Cerebellar cortex (tissue), 1 donor: ENCODE measurements at regions not wholly inside any gene's neighbourhood (a gene's known extent, or its start where the extent isn't known, plus 50 kb on each side); places are given as distances from the start of the nearest gene placed in this dataset.
"Not testable (repeated sequence)": the region's sequence is repeated elsewhere in the genome, so short reads cannot be mapped to it uniquely, and the experiment has no call there.

Experiments used
- DNase-seq: peaks from one replicate; pipeline ENCODE4 v3.0.0-alpha.2; 2015; ENCODE audit warnings: low spot score

- DNase-seq = no peak
These were observed 177.4 kb upstream of the RNPC3 start for GRCh38 chr1:103348136-103348535.

GRCh38 chr1:103344930-103345329 is 180.6 kb upstream of the RNPC3 start:
- DNase-seq = no peak

GRCh38 chr1:103341377-103341880 is 184.1 kb upstream of the RNPC3 start:
- no peak for DNase-seq

DNA sequence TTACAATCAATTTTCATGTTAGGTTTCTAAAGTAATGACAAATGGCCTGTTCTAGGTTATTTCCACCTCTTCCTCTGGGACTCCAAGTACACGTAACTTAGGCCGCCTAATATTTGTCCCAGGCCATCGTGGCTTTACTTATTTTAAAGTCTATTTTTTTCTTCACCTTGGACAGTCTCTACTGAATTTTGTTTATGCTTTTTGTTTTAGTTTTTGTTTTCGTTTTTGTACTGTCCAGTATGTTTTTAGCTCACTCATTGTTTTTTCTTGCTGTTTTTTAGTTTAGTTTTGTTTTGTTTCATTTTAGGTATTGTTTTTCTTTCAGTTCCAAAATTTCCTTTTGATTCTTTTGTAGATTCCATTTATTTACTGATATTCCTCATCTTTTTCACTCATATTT is 187.7 kb upstream of the RNPC3 start:
- DNase-seq = no peak

GRCh38 chr1:103336408-103336807 is 189.1 kb upstream of the RNPC3 start:
- peak; percentile 14 for DNase-seq

GRCh38 chr1:103333141-103333540 is 192.4 kb upstream of the RNPC3 start:
- no peak for DNase-seq

GRCh38 chr1:103327054-103327719 is 198.3 kb upstream of the RNPC3 start:
- DNase-seq = no peak

DNA sequence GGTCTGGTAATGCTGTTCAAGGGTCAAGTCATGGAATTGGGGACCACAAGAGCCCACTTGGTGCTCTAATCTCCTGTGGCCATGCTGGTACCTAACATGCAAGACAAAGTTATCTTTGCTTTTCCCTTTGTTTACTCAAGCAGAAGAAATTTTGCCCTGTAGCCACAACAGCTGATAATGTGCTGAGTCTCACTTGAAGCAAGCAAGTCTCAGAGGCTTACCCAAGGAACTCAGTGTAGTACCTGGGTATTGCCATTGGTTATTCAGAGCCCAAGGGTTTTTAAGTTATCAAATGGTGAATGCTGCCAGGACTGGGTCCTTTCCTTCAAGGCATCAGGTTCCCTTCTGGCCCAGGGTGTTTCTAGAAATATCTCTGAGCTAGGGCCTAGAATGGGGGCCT is 198.9 kb upstream of the RNPC3 start:
- no peak for DNase-seq

GRCh38 chr1:103309786-103310185 is 201.5 kb upstream of the COL11A1 start:
- DNase-seq = no peak

DNA sequence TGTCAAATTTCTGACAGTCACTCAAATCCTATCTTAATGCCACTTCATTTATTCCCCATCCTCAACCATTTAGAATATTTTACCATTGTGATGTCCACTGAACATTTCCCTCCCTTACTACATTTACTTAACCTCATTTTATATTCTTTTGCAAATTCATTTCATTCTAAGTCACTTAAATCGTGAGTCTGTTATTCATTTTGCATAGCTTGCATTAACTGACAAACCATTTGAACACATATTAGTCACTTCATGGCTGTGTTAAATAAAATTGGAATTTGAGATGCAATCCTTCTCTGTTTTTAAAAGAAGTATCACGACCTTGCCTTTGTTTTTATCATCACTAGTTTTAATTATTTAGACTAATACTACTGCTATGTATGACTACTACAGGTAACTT is 199.4 kb upstream of the COL11A1 start:
- DNase-seq = no peak

GRCh38 chr1:103283841-103284669 is 175.7 kb upstream of the COL11A1 start:
- DNase-seq = peak; percentile 28

DNA sequence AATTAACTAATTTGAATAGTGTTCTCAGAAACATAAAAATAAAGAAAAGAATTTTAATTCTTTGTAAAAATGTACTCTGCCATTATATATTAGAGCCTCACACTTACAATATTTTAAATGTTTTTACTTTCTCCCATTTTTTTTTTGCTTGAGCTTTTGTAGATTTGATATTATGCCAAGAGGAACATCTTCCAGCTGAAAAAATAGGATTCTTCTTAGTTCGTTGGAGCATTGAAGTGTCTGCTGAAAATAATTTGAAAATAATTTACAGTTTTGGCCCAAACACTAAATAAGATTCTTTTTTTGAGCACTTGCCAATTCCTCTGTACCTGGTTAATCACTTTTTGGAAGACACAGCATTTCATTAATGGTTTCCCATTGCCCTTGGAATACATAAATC is 175.0 kb upstream of the COL11A1 start:
- DNase-seq = no peak

- DNase-seq = peak; percentile 75
These were observed 167.4 kb upstream of the COL11A1 start for GRCh38 chr1:103275725-103276124.

GRCh38 chr1:103274886-103275285 is 166.6 kb upstream of the COL11A1 start:
- peak; percentile 27 for DNase-seq

GRCh38 chr1:103273106-103273505 is 164.8 kb upstream of the COL11A1 start:
- DNase-seq = no peak

DNA sequence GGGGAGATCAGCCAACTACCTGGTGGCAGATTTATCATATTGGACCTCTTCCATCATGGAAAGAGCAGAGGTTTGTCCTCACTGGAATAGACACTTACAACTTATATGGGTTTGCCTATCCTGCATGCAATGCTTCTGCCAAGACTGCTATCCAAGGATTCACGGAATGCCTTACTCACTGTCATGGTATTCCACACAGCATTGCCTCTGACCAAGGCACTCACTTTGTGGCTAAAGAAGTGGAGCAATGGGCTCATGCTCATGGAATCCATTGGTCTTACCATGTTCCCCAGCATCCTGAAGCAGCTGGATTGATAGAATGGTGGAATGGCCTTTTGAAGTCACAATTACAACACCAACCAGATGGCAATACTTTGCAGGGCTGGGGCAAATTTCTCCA is 163.1 kb upstream of the COL11A1 start:
- not testable (repeated sequence) for DNase-seq

GRCh38 chr1:103267893-103268292 is 159.6 kb upstream of the COL11A1 start:
- DNase-seq = peak; percentile 43

GRCh38 chr1:103267266-103267665 is 158.9 kb upstream of the COL11A1 start:
- DNase-seq = no peak

DNA sequence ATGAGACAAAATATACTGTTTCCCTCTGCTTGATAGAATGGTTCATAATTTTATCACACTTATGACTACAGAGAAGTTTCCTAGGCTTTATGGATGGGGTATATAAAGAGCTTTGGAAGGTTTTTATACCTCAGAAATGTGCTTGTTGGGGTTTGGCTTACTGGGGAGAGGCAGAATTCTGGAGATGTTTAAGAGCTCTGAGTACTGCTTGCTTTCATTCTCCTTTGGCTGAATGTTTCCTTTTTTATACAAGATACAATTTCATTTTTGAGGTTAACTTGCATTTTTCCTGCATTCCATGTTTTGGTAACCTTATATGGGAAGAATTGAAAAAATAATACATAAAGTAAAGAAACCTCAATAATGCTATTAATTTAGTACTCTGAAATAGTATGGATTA is 157.7 kb upstream of the COL11A1 start:
- DNase-seq = no peak

GRCh38 chr1:103265551-103265950 is 157.2 kb upstream of the COL11A1 start:
- peak; percentile 71 for DNase-seq

- DNase-seq = no peak
These were observed 151.7 kb upstream of the COL11A1 start for GRCh38 chr1:103259982-103260381.

DNA sequence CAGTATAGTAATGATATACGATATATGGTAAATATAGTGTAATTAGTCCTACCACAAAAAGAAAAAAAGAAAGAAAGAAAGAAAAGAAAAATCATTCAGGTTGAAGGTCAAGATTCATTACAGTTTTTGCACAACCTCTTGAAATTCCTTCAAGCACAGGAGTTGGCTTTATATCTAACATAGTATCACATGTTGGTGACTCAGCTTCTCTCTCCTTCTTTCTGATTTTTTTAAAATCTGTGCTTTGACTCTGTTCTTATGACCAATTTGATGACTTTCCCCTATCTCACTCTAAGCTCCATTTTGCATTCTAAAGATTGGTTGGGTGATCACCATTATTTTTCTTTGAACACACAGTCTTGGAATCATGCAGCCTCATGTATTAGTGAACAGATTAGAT is 148.2 kb upstream of the COL11A1 start:
- no peak for DNase-seq

DNA sequence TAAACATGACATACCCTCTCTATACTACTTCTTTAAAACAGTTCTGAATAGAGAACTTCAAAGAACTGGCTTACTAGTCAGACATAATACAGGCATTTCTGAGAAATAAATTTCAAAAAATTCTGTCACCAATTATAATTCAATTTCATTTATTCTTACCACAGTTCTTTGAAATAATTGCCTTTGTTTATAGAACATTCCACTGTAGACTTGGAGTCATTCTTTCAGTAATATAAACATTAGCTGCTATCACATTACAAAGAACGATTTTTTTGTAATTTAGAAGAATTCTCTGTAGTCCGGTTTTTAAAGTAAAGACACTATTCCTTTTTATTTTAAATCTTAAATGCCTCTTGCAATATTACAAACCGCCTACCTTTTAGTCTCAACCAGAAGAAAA is 146.4 kb upstream of the COL11A1 start:
- DNase-seq = no peak
